ENCODE measurements at regions not wholly inside any gene's neighbourhood (a gene's known extent, or its start where the extent isn't known, plus 50 kb on each side); places are given as distances from the start of the nearest gene placed in this dataset.

DNA sequence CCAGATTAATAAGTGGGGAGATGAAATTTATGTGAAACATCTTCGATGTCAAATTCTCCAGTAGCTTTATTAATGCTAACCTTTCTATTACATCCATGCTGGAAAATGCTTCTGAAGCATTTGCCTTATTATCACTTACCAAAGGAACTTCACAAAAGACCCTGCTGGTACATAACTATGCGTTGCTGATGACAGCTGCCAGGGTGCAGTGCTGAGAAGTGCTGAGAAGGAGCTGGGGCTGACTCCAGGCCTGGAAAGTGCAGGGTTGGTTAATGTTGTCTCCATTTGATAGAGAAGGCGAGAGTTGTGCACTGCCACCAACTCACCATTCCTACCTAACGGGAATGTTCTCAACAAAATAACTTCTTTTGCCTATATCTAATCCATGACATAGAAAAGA is 736.0 kb upstream of the NR2F2 start:
- DNase-seq (ENCODE audit: low spot score) (no peak), FAIRE-seq (no peak), ATAC-seq (no peak)
- no peaks in the 10 kb centered on the region for H4K20me1 ChIP-seq (ENCODE audit: insufficient read depth, low read length)
- H3K27ac ChIP-seq (ENCODE audit: extremely low read length, insufficient read depth, low read length), result no peak overlapping the region
- H3K27me3 ChIP-seq (ENCODE audit: control insufficient read depth in 1 of 2, insufficient read depth in 2 of 2, low read length in 2 of 2), result no peaks in the 10 kb centered on the region
- H3K4me2 ChIP-seq (ENCODE audit: low read depth, low read length), result no peak overlapping the region
- no peak overlapping the region for H3K4me3 ChIP-seq (replicated peaks in 1 of 3; ENCODE audit: insufficient read depth in 1 of 3, low read depth in 2 of 3, low read length in 3 of 3)
- ChIA-PET POLR2A (no interaction called here), CTCF (ENCODE audit: low intra/inter-chr PET ratio, low total read pairs) (no interaction called here)
- no peak overlapping the region for H2AFZ ChIP-seq (ENCODE audit: low read length)
- H3K9me3 ChIP-seq (ENCODE audit: low read length), result peaks cover 53% of the 10 kb centered on the region
- 3% methylated on average over 4 of the region's 4 CpGs for WGBS (ENCODE audit: low lambda C conversion rate)
- TF ChIP-seq RBM22 (optimal IDR thresholded peaks at IDR 0.05; ENCODE audit: low read length) (no peak), SRSF9 (IDR thresholded peaks at IDR 0.05; ENCODE audit: borderline replicate concordance, insufficient read depth, low read depth, low read length, poor library complexity, severe bottlenecking) (no peak)
- no TSS peak for BruUV-seq (replicated peaks)
- no peak overlapping the region for H3K9ac ChIP-seq (ENCODE audit: insufficient read depth, low read depth, low read length)
- H3K36me3 ChIP-seq (replicated peaks in 1 of 2; ENCODE audit: control insufficient read depth in 1 of 2, insufficient read depth in 2 of 2, low read length in 2 of 2), result no peaks in the 10 kb centered on the region
- in situ Hi-C loops (cut with HindIII; ENCODE audit: extremely low pct_ligation_motif_present, low pct_unique_long_range_greater_than_20kb), result no loop called here
- intact Hi-C loops (cut with micrococcal nuclease; ENCODE audit: unreplicated experiment), result no loop called here
- H3K4me1 ChIP-seq (ENCODE audit: insufficient read depth, low read length), result no peaks in the 10 kb centered on the region
- H3K79me2 ChIP-seq (ENCODE audit: insufficient read depth, low read length), result no peaks in the 10 kb centered on the region

DNA sequence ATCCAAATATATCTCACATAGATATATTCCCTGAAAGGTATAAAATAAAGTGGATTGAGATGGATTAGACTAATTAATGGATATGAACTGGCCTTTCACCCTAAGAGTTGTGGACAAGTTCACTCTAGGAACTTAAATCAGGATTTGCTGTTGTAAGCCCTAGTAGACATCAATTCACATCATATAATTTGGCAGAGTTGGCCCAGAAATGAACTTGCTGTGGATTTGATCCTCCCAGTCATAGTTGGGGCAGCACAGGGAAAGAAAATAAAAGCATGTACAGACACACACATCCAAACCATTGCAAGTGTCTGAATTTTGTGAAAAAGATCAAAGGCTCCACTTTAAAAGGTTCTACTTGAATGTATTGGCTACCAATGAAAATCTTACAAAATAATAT is 734.7 kb upstream of the NR2F2 start:
- in situ Hi-C loops (cut with HindIII; ENCODE audit: extremely low pct_ligation_motif_present, low pct_unique_long_range_greater_than_20kb), result no loop called here
- H2AFZ ChIP-seq (ENCODE audit: low read length), result no peak overlapping the region
- peaks cover 59% of the 10 kb centered on the region for H3K9me3 ChIP-seq (ENCODE audit: low read length)
- H3K36me3 ChIP-seq (replicated peaks in 1 of 2; ENCODE audit: control insufficient read depth in 1 of 2, insufficient read depth in 2 of 2, low read length in 2 of 2), result no peaks in the 10 kb centered on the region
- no TSS peak for BruUV-seq (replicated peaks)
- no peaks in the 10 kb centered on the region for H4K20me1 ChIP-seq (ENCODE audit: insufficient read depth, low read length)
- no peak overlapping the region for H3K4me2 ChIP-seq (ENCODE audit: low read depth, low read length)
- no peak overlapping the region for H3K9ac ChIP-seq (ENCODE audit: insufficient read depth, low read depth, low read length)
- ATAC-seq (no peak), FAIRE-seq (no peak), DNase-seq (ENCODE audit: low spot score) (no peak)
- no peak overlapping the region for H3K27ac ChIP-seq (ENCODE audit: extremely low read length, insufficient read depth, low read length)
- H3K4me3 ChIP-seq (replicated peaks in 1 of 3; ENCODE audit: insufficient read depth in 1 of 3, low read depth in 2 of 3, low read length in 3 of 3), result no peak overlapping the region
- H3K79me2 ChIP-seq (ENCODE audit: insufficient read depth, low read length), result no peaks in the 10 kb centered on the region
- intact Hi-C loops (cut with micrococcal nuclease; ENCODE audit: unreplicated experiment), result no loop called here
- ChIA-PET POLR2A (no interaction called here), CTCF (ENCODE audit: low intra/inter-chr PET ratio, low total read pairs) (no interaction called here)
- no peaks in the 10 kb centered on the region for H3K27me3 ChIP-seq (ENCODE audit: control insufficient read depth in 1 of 2, insufficient read depth in 2 of 2, low read length in 2 of 2)
- TF ChIP-seq HDAC6 (IDR thresholded peaks at IDR 0.05; ENCODE audit: low read depth, low read length), result no peak
- no peak for TF ChIP-seq MBD4 (IDR thresholded peaks at IDR 0.05; ENCODE audit: borderline replicate concordance, low read length)
- TF ChIP-seq, protein P1, sequence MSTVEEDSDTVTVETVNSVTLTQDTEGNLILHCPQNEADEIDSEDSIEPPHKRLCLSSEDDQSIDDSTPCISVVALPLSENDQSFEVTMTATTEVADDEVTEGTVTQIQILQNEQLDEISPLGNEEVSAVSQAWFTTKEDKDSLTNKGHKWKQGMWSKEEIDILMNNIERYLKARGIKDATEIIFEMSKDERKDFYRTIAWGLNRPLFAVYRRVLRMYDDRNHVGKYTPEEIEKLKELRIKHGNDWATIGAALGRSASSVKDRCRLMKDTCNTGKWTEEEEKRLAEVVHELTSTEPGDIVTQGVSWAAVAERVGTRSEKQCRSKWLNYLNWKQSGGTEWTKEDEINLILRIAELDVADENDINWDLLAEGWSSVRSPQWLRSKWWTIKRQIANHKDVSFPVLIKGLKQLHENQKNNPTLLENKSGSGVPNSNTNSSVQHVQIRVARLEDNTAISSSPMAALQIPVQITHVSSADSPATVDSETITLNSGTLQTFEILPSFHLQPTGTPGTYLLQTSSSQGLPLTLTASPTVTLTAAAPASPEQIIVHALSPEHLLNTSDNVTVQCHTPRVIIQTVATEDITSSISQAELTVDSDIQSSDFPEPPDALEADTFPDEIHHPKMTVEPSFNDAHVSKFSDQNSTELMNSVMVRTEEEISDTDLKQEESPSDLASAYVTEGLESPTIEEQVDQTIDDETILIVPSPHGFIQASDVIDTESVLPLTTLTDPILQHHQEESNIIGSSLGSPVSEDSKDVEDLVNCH (CRISPR knock-in tag; IDR thresholded peaks at IDR 0.05), result no peak
- no peak for TF ChIP-seq CREB1 (IDR thresholded peaks at IDR 0.05)
- TF ChIP-seq CREB1 (CRISPR knock-in tag; IDR thresholded peaks at IDR 0.05), result no peak
- TF ChIP-seq ARNT (IDR thresholded peaks at IDR 0.05), result no peak
- no peaks in the 10 kb centered on the region for H3K4me1 ChIP-seq (ENCODE audit: insufficient read depth, low read length)
